ENCODE measurements at regions not wholly inside any gene's neighbourhood (a gene's known extent, or its start where the extent isn't known, plus 50 kb on each side); places are given as distances from the start of the nearest gene placed in this dataset.

DNA sequence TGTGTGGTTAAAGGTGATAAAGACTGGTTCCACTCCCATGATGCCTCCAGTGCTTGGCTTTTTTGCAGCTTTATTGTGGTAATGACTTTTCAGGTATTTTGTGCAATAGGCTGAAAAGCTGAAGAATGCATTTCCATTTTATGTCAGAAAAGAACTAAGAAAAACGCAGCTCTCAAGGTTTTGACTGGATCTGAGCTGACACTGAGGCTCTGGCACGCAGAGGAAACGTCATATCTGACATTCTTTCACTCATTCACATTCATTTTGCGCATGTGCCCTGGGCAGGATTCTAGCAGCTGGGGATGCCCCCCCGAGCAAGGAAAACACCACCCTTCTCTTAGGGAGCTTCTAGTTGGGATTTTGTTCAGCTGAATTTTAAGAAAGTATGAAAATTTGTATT, 408.5 kb upstream of the MKI67 start:
- no peak for DNase-seq (ENCODE audit: low read depth)
- TF ChIP-seq, protein P1, sequence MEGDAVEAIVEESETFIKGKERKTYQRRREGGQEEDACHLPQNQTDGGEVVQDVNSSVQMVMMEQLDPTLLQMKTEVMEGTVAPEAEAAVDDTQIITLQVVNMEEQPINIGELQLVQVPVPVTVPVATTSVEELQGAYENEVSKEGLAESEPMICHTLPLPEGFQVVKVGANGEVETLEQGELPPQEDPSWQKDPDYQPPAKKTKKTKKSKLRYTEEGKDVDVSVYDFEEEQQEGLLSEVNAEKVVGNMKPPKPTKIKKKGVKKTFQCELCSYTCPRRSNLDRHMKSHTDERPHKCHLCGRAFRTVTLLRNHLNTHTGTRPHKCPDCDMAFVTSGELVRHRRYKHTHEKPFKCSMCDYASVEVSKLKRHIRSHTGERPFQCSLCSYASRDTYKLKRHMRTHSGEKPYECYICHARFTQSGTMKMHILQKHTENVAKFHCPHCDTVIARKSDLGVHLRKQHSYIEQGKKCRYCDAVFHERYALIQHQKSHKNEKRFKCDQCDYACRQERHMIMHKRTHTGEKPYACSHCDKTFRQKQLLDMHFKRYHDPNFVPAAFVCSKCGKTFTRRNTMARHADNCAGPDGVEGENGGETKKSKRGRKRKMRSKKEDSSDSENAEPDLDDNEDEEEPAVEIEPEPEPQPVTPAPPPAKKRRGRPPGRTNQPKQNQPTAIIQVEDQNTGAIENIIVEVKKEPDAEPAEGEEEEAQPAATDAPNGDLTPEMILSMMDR (IDR thresholded peaks at IDR 0.05; ENCODE audit: low read length, missing control alignments) = no peak
- H3K4me3 ChIP-seq (replicated peaks; ENCODE audit: low read depth, low read length) = no peak overlapping the region

DNA sequence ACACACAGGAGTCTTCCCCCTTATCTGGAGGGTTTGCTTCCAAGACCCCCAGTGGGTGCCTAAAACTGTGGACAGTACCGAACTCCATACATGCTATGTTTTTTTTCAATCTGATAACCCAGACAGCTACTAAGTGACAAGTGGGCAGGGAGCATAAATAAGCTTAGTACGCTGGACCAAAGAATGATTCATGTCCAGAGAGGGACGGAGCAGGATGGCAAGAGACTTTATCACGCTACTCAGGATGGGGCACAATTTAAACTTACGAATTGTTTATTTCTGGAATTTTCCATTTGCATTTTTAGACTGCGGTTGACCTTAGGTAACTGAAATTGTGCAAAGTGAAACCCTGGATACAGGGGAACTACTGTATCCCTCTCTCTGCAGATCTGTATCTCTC, 410.0 kb upstream of the MKI67 start:
- TF ChIP-seq, protein P1 (IDR thresholded peaks at IDR 0.05; ENCODE audit: low read length, missing control alignments) = no peak
- DNase-seq (ENCODE audit: low read depth) = no peak
- H3K4me3 ChIP-seq (replicated peaks; ENCODE audit: low read depth, low read length) = no peak overlapping the region

DNA sequence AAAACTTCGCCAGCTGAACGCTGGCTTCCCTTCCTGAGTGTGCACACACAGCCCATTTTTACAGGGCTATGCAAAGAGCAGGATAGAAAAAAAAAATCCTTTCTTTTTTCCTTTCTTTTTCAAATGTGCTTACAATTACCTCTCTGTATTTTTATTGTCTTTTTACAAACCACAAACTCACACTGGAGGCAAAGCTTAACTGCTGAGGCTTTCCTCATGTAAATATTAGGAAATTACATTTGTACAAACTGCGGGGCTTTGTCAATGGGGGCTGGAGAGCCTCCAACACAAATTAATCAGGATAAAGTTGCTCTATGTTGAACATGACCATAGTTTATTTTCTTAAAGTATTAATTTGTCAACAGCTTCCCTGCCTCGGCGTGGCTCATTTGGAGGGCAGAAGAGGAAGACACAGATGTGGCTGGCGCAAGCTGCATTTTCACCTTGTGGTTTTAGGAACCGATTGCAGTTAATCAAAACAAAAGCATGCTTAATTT, 411.7 kb upstream of the MKI67 start:
- DNase-seq (ENCODE audit: low read depth) = no peak
- TF ChIP-seq, protein P1 (IDR thresholded peaks at IDR 0.05; ENCODE audit: low read length, missing control alignments) = no peak
- H3K4me3 ChIP-seq (replicated peaks; ENCODE audit: low read depth, low read length) = no peak overlapping the region

DNA sequence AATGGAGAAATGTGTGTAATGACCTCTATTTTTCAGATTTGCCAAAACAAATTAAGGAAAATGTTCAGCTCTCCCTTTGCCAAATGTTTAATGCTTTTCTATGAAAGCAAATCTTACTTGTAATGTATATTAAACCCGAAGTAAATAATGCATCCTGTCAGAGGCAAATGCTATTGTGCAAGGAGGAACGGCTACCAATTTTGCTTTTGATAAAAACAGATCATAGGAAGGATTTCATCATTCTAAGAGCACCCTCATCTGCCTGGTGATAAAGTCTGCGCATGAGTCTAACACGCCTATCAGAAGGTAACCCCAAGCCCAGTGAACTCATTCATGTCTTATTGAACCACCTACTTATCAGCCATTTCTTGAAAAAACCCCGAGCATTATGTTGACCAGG, 412.4 kb upstream of the MKI67 start:
- no peak overlapping the region for H3K4me3 ChIP-seq (replicated peaks; ENCODE audit: low read depth, low read length)
- TF ChIP-seq, protein P1 (IDR thresholded peaks at IDR 0.05; ENCODE audit: low read length, missing control alignments) = no peak
- DNase-seq (ENCODE audit: low read depth) = no peak

DNA sequence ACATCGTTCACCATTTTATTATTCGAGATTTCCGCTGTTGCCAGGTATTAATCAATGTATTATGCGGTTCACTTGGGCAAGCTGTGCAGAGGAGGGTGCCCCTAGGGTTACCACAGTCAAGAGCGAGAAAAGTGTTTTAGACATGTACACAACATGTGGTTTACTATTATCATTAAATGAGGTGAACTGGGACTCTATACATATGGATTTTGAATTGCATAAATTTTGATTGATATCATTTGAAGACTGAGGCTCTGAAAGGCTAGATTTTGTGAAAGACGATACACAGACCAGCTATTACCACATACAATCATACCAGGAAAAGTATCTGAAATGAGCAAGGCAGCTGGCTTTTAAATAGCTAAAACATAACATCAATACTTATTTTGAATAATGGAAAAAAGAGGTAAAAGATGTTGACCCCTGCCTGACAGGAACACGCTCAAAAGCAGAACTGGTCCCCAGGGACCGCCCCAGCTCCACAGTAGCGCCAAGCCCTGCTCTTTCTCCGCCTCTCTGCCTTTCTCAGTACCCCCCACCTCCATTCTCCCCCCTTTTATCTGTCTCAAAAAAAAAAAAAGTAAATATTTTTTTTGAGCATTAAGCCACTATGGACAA, 413.4 kb upstream of the MKI67 start:
- TF ChIP-seq, protein P1 (IDR thresholded peaks at IDR 0.05; ENCODE audit: low read length, missing control alignments) = no peak
- DNase-seq (ENCODE audit: low read depth) = no peak
- H3K4me3 ChIP-seq (replicated peaks; ENCODE audit: low read depth, low read length) = no peak overlapping the region

DNA sequence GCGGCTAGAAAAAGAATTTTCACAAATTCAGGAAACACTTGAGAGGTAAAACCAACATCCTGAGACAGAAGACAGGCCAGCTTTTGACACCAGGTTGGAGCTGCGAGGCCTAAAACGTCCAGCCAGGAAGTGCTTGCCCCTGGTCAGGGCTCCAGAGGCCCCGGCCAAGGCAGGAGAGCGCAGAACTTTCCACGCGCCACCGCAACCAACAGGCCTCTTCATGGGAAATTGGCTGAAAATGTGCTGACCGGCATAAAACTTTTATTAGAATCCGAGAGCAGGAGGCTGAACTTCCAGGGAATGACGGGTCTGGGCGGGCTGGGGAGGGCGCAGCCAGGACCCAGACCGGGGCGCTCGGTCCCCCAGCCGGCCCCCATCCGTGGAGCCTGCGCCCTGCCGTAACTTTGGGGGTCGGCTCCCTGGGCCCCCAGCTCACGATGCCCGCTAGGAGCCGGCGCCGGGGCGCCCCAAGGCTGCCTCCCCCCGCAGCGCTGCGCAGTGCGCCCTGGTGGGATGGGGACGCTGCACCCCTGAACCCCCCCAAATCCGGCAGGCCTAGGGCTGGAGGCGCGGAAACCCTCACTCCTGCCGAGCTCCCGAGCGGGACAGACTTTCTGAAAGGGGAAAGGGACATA, 414.0 kb upstream of the MKI67 start:
- no peak overlapping the region for H3K4me3 ChIP-seq (replicated peaks; ENCODE audit: low read depth, low read length)
- no peak for DNase-seq (ENCODE audit: low read depth)
- TF ChIP-seq, protein P1 (IDR thresholded peaks at IDR 0.05; ENCODE audit: low read length, missing control alignments) = no peak

All from fibroblast of pulmonary artery (primary cell).